ENCODE measurements at regions not wholly inside any gene's neighbourhood (a gene's known extent, or its start where the extent isn't known, plus 50 kb on each side); places are given as distances from the start of the nearest gene placed in this dataset.
"Not testable (repeated sequence)": the region's sequence is repeated elsewhere in the genome, so short reads cannot be mapped to it uniquely, and the experiment has no call there.

DNA sequence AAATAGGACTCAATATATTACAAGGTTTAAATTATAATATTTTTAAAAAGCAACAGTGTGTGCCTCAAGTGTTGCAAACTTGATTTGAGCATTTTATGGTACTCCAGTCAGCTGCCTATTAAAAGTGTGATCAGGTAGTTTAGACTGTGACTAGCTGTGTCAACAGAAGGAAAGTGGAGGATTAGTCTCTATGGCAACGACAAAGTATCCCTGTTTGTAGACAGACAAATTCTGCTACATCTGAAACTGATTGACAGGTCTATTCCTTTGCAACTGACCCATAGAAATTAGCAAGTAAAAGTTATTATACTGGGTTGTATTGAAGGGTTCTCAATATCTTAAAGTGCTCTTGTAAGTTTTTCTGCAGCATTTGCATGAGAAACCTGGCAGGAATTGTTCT is 249.8 kb upstream of the ARRDC3 start:
- ATAC-seq (ENCODE audit: poor library complexity) (no peak), DNase-seq (no peak)
- intact Hi-C loops (cut with DNase I): no loop called here

- intact Hi-C loops (cut with DNase I): no loop called here
- no peak for DNase-seq
- ATAC-seq (ENCODE audit: poor library complexity): no peak
These were observed 228.6 kb upstream of the ARRDC3 start for GRCh38 chr5:91611746-91612145.

GRCh38 chr5:91607675-91608074 is 224.6 kb upstream of the ARRDC3 start:
- intact Hi-C loops (cut with DNase I): no loop called here
- no peak for ATAC-seq (ENCODE audit: poor library complexity)

DNA sequence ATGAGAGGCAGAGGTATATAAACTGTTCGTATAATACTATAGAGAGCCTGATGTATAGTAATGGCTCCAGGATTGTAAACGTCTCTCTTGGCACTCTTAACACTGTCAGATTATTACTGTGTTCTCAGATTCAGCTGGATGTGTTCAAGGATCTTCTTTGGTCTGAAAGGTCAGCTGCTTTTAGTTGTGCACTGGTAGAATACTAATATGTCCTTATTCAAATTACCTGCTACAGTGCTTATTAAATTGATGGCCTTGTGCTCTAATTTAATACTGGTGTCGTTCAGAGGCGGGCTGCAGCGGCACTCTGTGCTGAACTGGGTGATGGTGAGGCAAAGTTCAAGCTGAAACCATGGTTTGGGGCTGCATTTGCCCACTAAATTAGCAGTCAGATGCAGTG is 216.7 kb upstream of the ARRDC3 start:
- intact Hi-C loops (cut with DNase I): no loop called here
- no peak for ATAC-seq (ENCODE audit: poor library complexity)
- no peak for DNase-seq

More at GRCh38 chr5:91607675-91608074, 224.6 kb upstream of the ARRDC3 start:
- DNase-seq: no peak

- intact Hi-C loops (cut with DNase I): no loop called here
- ATAC-seq (ENCODE audit: poor library complexity) (no peak), DNase-seq (no peak)
These were observed 215.1 kb upstream of the ARRDC3 start for GRCh38 chr5:91598216-91598615.

DNA sequence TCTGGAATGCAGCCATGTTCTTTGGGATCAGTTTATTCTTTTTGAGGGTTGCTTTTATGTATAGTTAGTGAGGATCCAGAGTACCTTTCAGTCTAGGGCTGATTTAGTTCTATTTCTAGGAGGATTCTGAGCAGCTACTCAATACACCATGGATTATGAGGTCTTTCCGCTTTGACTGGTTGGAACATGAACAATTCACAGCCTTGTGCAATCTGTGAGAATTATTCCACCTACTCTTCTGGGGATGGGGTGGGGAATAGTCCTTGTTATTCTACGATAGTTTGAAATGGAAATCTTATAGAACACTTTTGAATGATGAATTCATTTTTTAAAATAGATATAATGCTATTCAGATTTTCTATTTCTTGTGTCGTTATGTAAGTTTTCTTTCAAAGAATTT is 212.3 kb upstream of the ARRDC3 start:
- intact Hi-C loops (cut with DNase I): no loop called here
- ATAC-seq (ENCODE audit: poor library complexity) (no peak), DNase-seq (no peak)

DNA sequence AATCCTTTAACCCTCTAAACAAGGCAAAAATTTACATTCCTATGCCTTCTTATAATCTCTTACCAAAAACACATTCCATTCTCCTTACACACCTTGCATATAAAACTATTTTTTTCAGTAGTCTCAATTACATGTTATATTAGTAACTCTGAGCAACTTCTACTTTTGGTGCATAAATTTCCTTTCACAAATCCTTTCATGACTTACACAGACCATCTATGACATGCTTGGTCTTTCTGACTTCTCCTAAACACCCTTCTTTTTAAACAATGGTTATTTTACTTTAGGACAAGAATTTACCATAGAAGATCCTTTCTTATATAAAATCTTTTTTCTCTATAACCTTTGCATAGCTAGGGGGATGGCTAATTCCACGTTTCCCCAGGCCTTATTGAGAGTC is 208.0 kb upstream of the ARRDC3 start:
- ATAC-seq (ENCODE audit: poor library complexity): no peak
- intact Hi-C loops (cut with DNase I): no loop called here
- no peak for DNase-seq

DNA sequence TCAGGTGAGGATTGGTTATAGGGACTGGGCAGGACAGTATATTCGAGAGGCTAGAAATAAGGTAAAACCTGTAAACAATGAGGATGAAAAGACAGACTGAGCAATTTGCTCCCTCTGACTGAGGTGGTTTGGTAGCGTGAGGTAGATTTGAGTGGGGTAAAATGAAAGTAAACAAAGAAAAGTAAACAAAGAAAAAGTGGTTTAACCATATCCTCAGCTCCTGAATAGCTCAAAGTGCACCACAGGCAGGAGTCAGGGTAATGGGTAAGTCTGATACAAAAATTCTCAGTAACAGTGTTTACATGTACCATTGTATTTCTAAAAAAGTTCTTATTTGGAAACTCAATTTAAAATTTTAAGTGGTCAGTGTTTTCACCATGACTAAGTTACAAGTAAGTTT is 203.1 kb upstream of the ARRDC3 start:
- no peak for DNase-seq
- intact Hi-C loops (cut with DNase I): no loop called here
- ATAC-seq (ENCODE audit: poor library complexity): no peak

DNA sequence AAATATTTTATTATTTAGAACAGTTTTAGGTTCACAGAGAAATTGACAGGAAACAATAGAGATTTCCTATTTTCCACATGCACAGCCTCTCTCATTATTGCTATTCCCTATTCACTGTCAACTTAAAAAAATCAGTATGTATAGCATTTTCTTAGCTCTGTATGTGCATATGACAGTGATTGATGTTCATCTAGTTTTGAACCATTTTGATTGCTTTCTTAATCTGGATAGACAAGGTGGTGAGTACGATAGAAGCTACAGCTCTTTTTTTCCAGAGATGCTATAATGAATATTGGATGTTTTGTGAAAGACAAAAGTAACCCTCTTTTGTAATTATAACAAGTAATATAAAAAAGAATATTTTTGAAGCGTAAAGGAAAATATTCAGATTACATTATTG is 201.2 kb upstream of the ARRDC3 start:
- DNase-seq: no peak
- ATAC-seq (ENCODE audit: poor library complexity): no peak
- intact Hi-C loops (cut with DNase I): no loop called here

DNA sequence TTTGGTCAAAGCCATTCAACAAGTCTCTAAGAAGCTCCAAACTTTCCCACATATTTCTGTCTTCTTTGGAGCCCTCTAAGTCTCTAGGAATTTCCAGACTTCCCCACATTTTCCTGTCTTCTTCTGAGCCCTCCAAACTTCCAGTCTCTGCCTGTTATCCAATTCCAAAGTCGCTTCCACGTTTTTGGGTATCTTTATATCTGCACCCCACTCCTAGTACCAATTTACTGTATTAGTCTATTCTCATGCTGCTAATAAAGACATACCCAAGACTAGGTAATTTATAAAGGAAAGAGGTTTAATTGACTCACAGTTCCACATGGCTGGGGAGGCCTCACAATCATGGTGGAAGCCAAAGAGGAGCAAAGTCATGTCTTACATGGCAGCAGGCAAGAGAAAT is 182.9 kb upstream of the ARRDC3 start:
- ATAC-seq (ENCODE audit: poor library complexity); DNase-seq; intact Hi-C loops (cut with DNase I): not testable (repeated sequence)

- intact Hi-C loops (cut with DNase I): no loop called here
- DNase-seq (no peak), ATAC-seq (ENCODE audit: poor library complexity) (no peak)
These were observed 179.8 kb upstream of the ARRDC3 start for GRCh38 chr5:91562922-91563321.

DNA sequence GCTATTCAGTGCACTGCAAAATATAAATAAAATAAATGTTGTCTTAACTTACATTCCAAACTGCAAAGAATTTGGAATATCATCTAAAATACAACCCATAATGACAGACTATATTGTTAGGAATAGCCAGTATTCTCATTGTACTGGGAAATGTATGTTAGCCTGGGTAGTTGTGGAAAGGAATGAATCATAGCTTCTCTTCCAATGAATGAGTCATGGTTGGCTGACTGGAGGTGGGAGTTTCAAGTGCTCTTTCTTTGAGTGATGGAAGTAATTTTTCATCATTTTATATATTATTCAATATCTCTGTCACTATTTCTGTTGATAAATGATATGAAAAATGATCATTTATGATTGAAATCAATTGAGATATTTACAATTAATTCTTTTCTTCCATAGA is 158.6 kb upstream of the ARRDC3 start:
- ATAC-seq (ENCODE audit: poor library complexity): no peak

DNA sequence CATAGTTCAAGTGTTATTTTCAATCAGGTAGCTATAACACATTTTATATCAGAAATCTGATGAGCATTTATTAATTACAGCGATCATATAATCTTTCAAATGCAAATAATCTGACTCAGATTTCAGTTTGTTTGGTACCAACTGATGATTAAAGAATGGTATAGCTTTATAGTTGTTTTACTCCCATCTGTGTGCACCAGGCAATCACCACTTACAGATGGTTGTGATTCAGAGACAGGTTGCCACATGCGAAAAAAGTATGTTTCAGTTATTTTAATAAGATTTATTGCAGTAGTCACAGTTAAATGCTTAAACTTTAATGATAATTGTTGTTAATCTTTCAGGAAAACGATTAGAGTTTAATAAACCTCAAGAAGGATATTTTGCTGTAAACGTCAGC is 155.1 kb upstream of the ARRDC3 start:
- DNase-seq (no peak), ATAC-seq (ENCODE audit: poor library complexity) (no peak)
- intact Hi-C loops (cut with DNase I): no loop called here

More for the DNA sequence above, 158.6 kb upstream of the ARRDC3 start:
- intact Hi-C loops (cut with DNase I): no loop called here
- DNase-seq: no peak

DNA sequence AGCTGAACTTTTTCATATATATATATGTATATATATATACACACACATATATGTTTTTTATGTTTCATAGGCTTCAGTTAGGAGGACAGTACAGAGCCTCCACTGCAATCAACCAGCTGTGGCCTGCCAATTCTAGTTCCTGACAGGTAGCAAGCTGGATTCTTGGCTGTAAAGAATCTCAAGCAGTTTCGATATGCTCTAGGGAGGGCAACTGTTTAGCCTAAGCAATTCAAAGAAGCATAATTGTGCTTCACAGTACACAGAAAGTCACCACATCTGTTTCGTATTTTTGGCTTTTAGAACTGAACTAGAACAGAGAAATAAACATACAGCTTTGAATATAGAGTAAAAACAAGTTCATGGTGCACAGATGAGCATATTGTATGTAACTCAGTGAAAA is 152.4 kb upstream of the ARRDC3 start:
- DNase-seq (no peak), ATAC-seq (ENCODE audit: poor library complexity) (no peak)
- intact Hi-C loops (cut with DNase I): no loop called here

DNA sequence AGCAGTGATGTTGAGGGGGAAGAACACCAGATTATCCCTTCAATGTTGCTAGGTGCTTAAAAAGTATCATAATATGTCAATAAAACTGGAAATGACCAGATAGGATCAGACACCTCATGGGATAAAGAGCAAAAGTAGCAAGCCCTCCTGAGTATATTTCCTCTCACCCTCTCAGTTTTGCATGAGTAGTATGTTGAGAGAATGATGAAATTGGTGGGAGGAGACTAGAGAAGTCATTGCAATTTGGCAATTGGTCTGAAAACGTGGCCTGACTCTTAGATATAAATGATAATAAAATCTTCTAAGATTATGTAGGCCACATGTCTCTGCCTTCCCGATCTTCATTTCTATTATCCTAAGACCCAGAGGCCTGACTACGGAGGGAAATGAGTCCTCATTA is 151.2 kb upstream of the ARRDC3 start:
- ATAC-seq (ENCODE audit: poor library complexity) (no peak), DNase-seq (no peak)
- intact Hi-C loops (cut with DNase I): no loop called here

DNA sequence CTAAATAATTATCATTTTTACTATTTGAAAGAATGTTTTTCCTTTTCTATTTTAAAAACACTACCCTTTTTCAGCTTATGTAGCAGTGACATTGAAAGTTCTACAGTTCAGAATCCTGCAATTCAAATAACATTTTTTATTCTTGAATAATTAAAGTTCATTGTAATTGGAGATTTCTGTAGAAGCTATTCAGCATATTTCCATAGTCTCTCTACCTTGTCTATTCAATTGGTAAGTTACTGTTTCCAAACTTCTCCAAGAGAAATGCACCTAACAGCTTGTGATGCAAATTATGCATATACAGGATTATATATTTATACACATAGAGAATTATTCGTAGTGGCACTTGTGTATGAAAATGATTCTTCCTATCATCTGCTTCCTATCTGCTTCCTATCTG is 149.7 kb upstream of the ARRDC3 start:
- DNase-seq (no peak), ATAC-seq (ENCODE audit: poor library complexity) (no peak)
- intact Hi-C loops (cut with DNase I): no loop called here

GRCh38 chr5:91532281-91532680 is 149.2 kb upstream of the ARRDC3 start:
- DNase-seq: no peak
- no peak for ATAC-seq (ENCODE audit: poor library complexity)
- intact Hi-C loops (cut with DNase I): no loop called here

GRCh38 chr5:91528831-91529230 is 145.7 kb upstream of the ARRDC3 start:
- intact Hi-C loops (cut with DNase I): no loop called here
- ATAC-seq (ENCODE audit: poor library complexity) (no peak), DNase-seq (no peak)

DNA sequence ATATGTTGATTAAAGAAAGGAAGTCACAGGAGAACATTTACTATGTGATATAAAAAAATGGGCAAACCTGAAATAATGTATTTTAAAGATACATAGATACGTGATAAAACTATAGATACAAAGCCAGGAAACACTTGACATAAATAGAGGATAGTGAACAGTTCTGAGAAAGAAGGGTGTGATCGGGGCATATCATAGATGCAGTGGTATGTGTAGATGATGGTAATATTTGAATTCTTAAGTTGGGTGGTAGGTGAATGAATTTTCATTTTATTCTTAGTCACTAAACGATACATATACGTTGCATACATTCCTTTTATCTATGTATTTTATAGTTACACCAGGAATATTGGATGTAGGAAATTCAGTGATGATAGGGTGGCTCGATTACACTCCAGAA is 138.7 kb upstream of the ARRDC3 start:
- intact Hi-C loops (cut with DNase I): no loop called here
- DNase-seq: no peak
- no peak for ATAC-seq (ENCODE audit: poor library complexity)

DNA sequence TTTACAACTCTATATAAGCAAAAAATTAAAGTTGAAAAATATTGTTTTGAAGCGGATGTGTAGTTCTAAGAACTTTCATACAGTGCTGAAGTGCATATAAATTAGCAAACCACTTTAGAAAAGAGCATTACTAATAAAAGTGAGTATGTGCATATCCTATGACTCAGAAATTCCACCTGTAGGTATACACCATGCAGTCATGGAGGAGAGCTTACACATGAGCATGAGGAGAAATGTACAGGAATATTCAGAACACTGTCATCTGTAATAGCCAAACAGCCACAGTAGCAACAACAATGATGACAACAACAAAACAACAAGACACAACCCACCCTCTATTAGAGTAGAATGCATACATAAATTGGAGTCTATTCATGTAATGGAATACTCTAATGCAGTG is 138.2 kb upstream of the ARRDC3 start:
- no peak for ATAC-seq (ENCODE audit: poor library complexity)
- intact Hi-C loops (cut with DNase I): no loop called here
- no peak for DNase-seq

- DNase-seq (no peak), ATAC-seq (ENCODE audit: poor library complexity) (no peak)
- intact Hi-C loops (cut with DNase I): no loop called here
These were observed 131.3 kb upstream of the ARRDC3 start for GRCh38 chr5:91514400-91514799.

- intact Hi-C loops (cut with DNase I): no loop called here
- ATAC-seq (ENCODE audit: poor library complexity): no peak
- DNase-seq: no peak
These were observed 120.2 kb upstream of the ARRDC3 start for GRCh38 chr5:91503321-91503720.
